ENCODE measurements at regions not wholly inside any gene's neighbourhood (a gene's known extent, or its start where the extent isn't known, plus 50 kb on each side); places are given as distances from the start of the nearest gene placed in this dataset.

GRCh38 chr7:68739306-68739705 lies 859.0 kb upstream of the AUTS2 start:
- no peaks in the 10 kb centered on the region for H3K36me3 ChIP-seq (ENCODE audit: insufficient read depth, low read length)
- no peaks in the 10 kb centered on the region for H3K4me1 ChIP-seq (ENCODE audit: insufficient read depth, low read length)
- no peak overlapping the region for H3K4me3 ChIP-seq (ENCODE audit: low read length)
- no peaks in the 10 kb centered on the region for H3K27me3 ChIP-seq (ENCODE audit: insufficient read depth, low read length)
- no peak overlapping the region for H2AFZ ChIP-seq (ENCODE audit: low read depth, low read length)
- no peaks in the 10 kb centered on the region for H3K9me3 ChIP-seq (ENCODE audit: low read length)

GRCh38 chr7:68744036-68744435 lies 854.2 kb upstream of the AUTS2 start:
- Histone ChIP-seq H3K36me3 (ENCODE audit: insufficient read depth, low read length) (no peaks in the 10 kb centered on the region), H3K4me3 (ENCODE audit: low read length) (no peak overlapping the region), H3K27me3 (ENCODE audit: insufficient read depth, low read length) (no peaks in the 10 kb centered on the region), H2AFZ (ENCODE audit: low read depth, low read length) (no peak overlapping the region), H3K9me3 (ENCODE audit: low read length) (no peaks in the 10 kb centered on the region), H3K4me1 (ENCODE audit: insufficient read depth, low read length) (no peaks in the 10 kb centered on the region)

- no peaks in the 10 kb centered on the region for H3K36me3 ChIP-seq (ENCODE audit: insufficient read depth, low read length)
- no peak overlapping the region for H3K4me3 ChIP-seq (ENCODE audit: low read length)
- H3K4me1 ChIP-seq (ENCODE audit: insufficient read depth, low read length): no peaks in the 10 kb centered on the region
- H3K27me3 ChIP-seq (ENCODE audit: insufficient read depth, low read length): no peaks in the 10 kb centered on the region
- no peak overlapping the region for H2AFZ ChIP-seq (ENCODE audit: low read depth, low read length)
- no peaks in the 10 kb centered on the region for H3K9me3 ChIP-seq (ENCODE audit: low read length)
Measured at GRCh38 chr7:68748934-68749900, 849.1 kb upstream of the AUTS2 start.

GRCh38 chr7:68752485-68753178 lies 845.6 kb upstream of the AUTS2 start:
- H3K27me3 ChIP-seq (ENCODE audit: insufficient read depth, low read length): no peaks in the 10 kb centered on the region
- no peaks in the 10 kb centered on the region for H3K4me1 ChIP-seq (ENCODE audit: insufficient read depth, low read length)
- H3K4me3 ChIP-seq (ENCODE audit: low read length): no peak overlapping the region
- H3K36me3 ChIP-seq (ENCODE audit: insufficient read depth, low read length): no peaks in the 10 kb centered on the region
- H2AFZ ChIP-seq (ENCODE audit: low read depth, low read length): no peak overlapping the region
- H3K9me3 ChIP-seq (ENCODE audit: low read length): no peaks in the 10 kb centered on the region

GRCh38 chr7:68754414-68754813 lies 843.9 kb upstream of the AUTS2 start:
- H3K4me1 ChIP-seq (ENCODE audit: insufficient read depth, low read length): no peaks in the 10 kb centered on the region
- H3K9me3 ChIP-seq (ENCODE audit: low read length): no peaks in the 10 kb centered on the region
- H3K27me3 ChIP-seq (ENCODE audit: insufficient read depth, low read length): no peaks in the 10 kb centered on the region
- no peaks in the 10 kb centered on the region for H3K36me3 ChIP-seq (ENCODE audit: insufficient read depth, low read length)
- no peak overlapping the region for H3K4me3 ChIP-seq (ENCODE audit: low read length)
- no peak overlapping the region for H2AFZ ChIP-seq (ENCODE audit: low read depth, low read length)

- no peak overlapping the region for H2AFZ ChIP-seq (ENCODE audit: low read depth, low read length)
- H3K36me3 ChIP-seq (ENCODE audit: insufficient read depth, low read length): no peaks in the 10 kb centered on the region
- no peak overlapping the region for H3K4me3 ChIP-seq (ENCODE audit: low read length)
- H3K4me1 ChIP-seq (ENCODE audit: insufficient read depth, low read length): no peaks in the 10 kb centered on the region
- no peaks in the 10 kb centered on the region for H3K9me3 ChIP-seq (ENCODE audit: low read length)
- no peaks in the 10 kb centered on the region for H3K27me3 ChIP-seq (ENCODE audit: insufficient read depth, low read length)
Measured at GRCh38 chr7:68756986-68757495, 841.2 kb upstream of the AUTS2 start.

- Histone ChIP-seq H3K27me3 (ENCODE audit: insufficient read depth, low read length) (no peaks in the 10 kb centered on the region), H3K4me1 (ENCODE audit: insufficient read depth, low read length) (no peaks in the 10 kb centered on the region), H3K9me3 (ENCODE audit: low read length) (no peaks in the 10 kb centered on the region), H2AFZ (ENCODE audit: low read depth, low read length) (no peak overlapping the region), H3K4me3 (ENCODE audit: low read length) (no peak overlapping the region), H3K36me3 (ENCODE audit: insufficient read depth, low read length) (no peaks in the 10 kb centered on the region)
Measured at GRCh38 chr7:68760556-68760955, 837.7 kb upstream of the AUTS2 start.

- Histone ChIP-seq H3K36me3 (ENCODE audit: insufficient read depth, low read length) (no peaks in the 10 kb centered on the region), H3K9me3 (ENCODE audit: low read length) (no peaks in the 10 kb centered on the region), H3K4me1 (ENCODE audit: insufficient read depth, low read length) (no peaks in the 10 kb centered on the region), H2AFZ (ENCODE audit: low read depth, low read length) (no peak overlapping the region), H3K27me3 (ENCODE audit: insufficient read depth, low read length) (no peaks in the 10 kb centered on the region), H3K4me3 (ENCODE audit: low read length) (no peak overlapping the region)
Measured at GRCh38 chr7:68767462-68767861, 830.8 kb upstream of the AUTS2 start.

- Histone ChIP-seq H3K4me3 (ENCODE audit: low read length) (no peak overlapping the region), H3K9me3 (ENCODE audit: low read length) (no peaks in the 10 kb centered on the region), H2AFZ (ENCODE audit: low read depth, low read length) (no peak overlapping the region), H3K4me1 (ENCODE audit: insufficient read depth, low read length) (no peaks in the 10 kb centered on the region), H3K36me3 (ENCODE audit: insufficient read depth, low read length) (no peaks in the 10 kb centered on the region), H3K27me3 (ENCODE audit: insufficient read depth, low read length) (no peaks in the 10 kb centered on the region)
Measured at GRCh38 chr7:68770649-68771048, 827.6 kb upstream of the AUTS2 start.

- H3K36me3 ChIP-seq (ENCODE audit: insufficient read depth, low read length): no peaks in the 10 kb centered on the region
- no peak overlapping the region for H3K4me3 ChIP-seq (ENCODE audit: low read length)
- no peaks in the 10 kb centered on the region for H3K9me3 ChIP-seq (ENCODE audit: low read length)
- no peaks in the 10 kb centered on the region for H3K27me3 ChIP-seq (ENCODE audit: insufficient read depth, low read length)
- H2AFZ ChIP-seq (ENCODE audit: low read depth, low read length): no peak overlapping the region
- H3K4me1 ChIP-seq (ENCODE audit: insufficient read depth, low read length): no peaks in the 10 kb centered on the region
Measured at GRCh38 chr7:68776326-68776725, 821.9 kb upstream of the AUTS2 start.

- Histone ChIP-seq H3K9me3 (ENCODE audit: low read length) (no peaks in the 10 kb centered on the region), H3K4me3 (ENCODE audit: low read length) (no peak overlapping the region), H2AFZ (ENCODE audit: low read depth, low read length) (no peak overlapping the region), H3K4me1 (ENCODE audit: insufficient read depth, low read length) (no peaks in the 10 kb centered on the region), H3K36me3 (ENCODE audit: insufficient read depth, low read length) (no peaks in the 10 kb centered on the region), H3K27me3 (ENCODE audit: insufficient read depth, low read length) (peaks cover 2% of the 10 kb centered on the region)
Measured at GRCh38 chr7:68783684-68784083, 814.6 kb upstream of the AUTS2 start.

- Histone ChIP-seq H3K9me3 (ENCODE audit: low read length) (no peaks in the 10 kb centered on the region), H3K27me3 (ENCODE audit: insufficient read depth, low read length) (peaks cover 2% of the 10 kb centered on the region), H2AFZ (ENCODE audit: low read depth, low read length) (no peak overlapping the region), H3K36me3 (ENCODE audit: insufficient read depth, low read length) (no peaks in the 10 kb centered on the region), H3K4me1 (ENCODE audit: insufficient read depth, low read length) (no peaks in the 10 kb centered on the region), H3K4me3 (ENCODE audit: low read length) (no peak overlapping the region)
Measured at GRCh38 chr7:68785036-68785435, 813.2 kb upstream of the AUTS2 start.

GRCh38 chr7:68787566-68787965 lies 810.7 kb upstream of the AUTS2 start:
- Histone ChIP-seq H3K4me3 (ENCODE audit: low read length) (no peak overlapping the region), H3K4me1 (ENCODE audit: insufficient read depth, low read length) (no peaks in the 10 kb centered on the region), H3K27me3 (ENCODE audit: insufficient read depth, low read length) (peaks cover 2% of the 10 kb centered on the region), H3K36me3 (ENCODE audit: insufficient read depth, low read length) (no peaks in the 10 kb centered on the region), H3K9me3 (ENCODE audit: low read length) (no peaks in the 10 kb centered on the region), H2AFZ (ENCODE audit: low read depth, low read length) (no peak overlapping the region)
